ENCODE measurements at regions not wholly inside any gene's neighbourhood (a gene's known extent, or its start where the extent isn't known, plus 50 kb on each side); places are given as distances from the start of the nearest gene placed in this dataset.

DNA sequence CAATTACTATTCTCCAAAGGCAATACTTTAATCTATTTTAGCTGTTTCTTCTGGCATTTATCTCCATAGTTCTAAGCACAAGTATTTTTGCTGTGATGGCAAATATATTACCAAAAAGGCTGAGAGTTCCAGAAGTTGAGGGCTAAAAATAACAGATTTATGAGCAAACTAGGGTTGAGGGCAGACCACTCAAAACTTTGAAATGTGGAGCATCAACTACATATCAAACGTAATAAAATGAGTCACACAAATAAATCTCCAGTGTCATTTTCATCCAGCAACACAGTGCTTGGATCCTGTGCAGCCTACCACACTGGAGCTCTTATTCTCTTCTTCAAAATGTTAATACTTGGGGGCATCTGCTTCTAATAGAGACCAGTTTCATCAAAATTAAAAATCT is 163.9 kb downstream of the HS3ST1 start:
- H3K36me3 ChIP-seq (ENCODE audit: control insufficient read depth, insufficient read depth, low read length): no peaks in the 10 kb centered on the region
- Mint-ChIP-seq H3K36me3 (no peaks in the 10 kb centered on the region), H3K4me1 (no peaks in the 10 kb centered on the region), H3K9me3 (peaks cover 4 to 5% of the 10 kb centered on the region in 2 donors), H3K4me3 (no peak overlapping the region), H3K27me3 (ENCODE audit: low read depth in 2 of 2) (no peaks in the 10 kb centered on the region), H3K27ac (no peak overlapping the region)
- intact Hi-C loops (cut with micrococcal nuclease): no loop called here
- no peaks in the 10 kb centered on the region for H3K4me1 ChIP-seq (ENCODE audit: control insufficient read depth, insufficient read depth, low read length)
- DNase-seq (no peak), ATAC-seq (no peak)
- no peak overlapping the region for H3K4me3 ChIP-seq (ENCODE audit: low read length)
- H3K27ac ChIP-seq (ENCODE audit: low read length): no peak overlapping the region
- H3K27me3 ChIP-seq (ENCODE audit: control insufficient read depth, insufficient read depth, low read length): no peaks in the 10 kb centered on the region
- TF ChIP-seq, protein P1, sequence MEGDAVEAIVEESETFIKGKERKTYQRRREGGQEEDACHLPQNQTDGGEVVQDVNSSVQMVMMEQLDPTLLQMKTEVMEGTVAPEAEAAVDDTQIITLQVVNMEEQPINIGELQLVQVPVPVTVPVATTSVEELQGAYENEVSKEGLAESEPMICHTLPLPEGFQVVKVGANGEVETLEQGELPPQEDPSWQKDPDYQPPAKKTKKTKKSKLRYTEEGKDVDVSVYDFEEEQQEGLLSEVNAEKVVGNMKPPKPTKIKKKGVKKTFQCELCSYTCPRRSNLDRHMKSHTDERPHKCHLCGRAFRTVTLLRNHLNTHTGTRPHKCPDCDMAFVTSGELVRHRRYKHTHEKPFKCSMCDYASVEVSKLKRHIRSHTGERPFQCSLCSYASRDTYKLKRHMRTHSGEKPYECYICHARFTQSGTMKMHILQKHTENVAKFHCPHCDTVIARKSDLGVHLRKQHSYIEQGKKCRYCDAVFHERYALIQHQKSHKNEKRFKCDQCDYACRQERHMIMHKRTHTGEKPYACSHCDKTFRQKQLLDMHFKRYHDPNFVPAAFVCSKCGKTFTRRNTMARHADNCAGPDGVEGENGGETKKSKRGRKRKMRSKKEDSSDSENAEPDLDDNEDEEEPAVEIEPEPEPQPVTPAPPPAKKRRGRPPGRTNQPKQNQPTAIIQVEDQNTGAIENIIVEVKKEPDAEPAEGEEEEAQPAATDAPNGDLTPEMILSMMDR (IDR thresholded peaks at IDR 0.05): no peak
- WGBS (ENCODE audit: insufficient coverage): 57% methylated on average over 1 of the region's 1 CpG
- H3K9me3 ChIP-seq (ENCODE audit: control insufficient read depth, insufficient read depth, low read length): no peaks in the 10 kb centered on the region

DNA sequence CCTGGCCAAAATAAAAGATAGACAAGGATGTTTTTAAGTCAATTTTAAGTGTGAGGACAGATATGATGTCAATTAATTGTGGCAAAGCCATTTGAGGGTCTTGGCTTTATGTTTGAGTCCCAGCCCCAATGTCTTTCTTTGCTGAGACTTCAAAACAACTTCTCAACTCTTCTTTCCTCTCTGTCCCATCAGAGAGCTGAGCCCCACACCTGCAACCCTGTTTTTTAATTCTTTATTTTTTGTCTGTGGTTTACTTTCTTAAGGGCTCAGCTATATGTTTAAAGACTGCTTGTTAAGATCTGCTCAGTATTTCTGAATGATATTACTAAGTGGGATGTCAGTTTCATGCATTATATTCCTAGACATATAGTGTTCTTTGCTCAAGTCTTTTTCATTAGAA is 164.3 kb downstream of the HS3ST1 start:
- Mint-ChIP-seq H3K4me3 (no peak overlapping the region), H3K27me3 (ENCODE audit: low read depth in 2 of 2) (no peaks in the 10 kb centered on the region), H3K4me1 (no peaks in the 10 kb centered on the region), H3K36me3 (no peaks in the 10 kb centered on the region), H3K9me3 (peaks cover 4 to 5% of the 10 kb centered on the region in 2 donors), H3K27ac (no peak overlapping the region)
- ATAC-seq (no peak), DNase-seq (no peak)
- Histone ChIP-seq H3K9me3 (ENCODE audit: control insufficient read depth, insufficient read depth, low read length) (no peaks in the 10 kb centered on the region), H3K4me1 (ENCODE audit: control insufficient read depth, insufficient read depth, low read length) (no peaks in the 10 kb centered on the region), H3K36me3 (ENCODE audit: control insufficient read depth, insufficient read depth, low read length) (no peaks in the 10 kb centered on the region), H3K27ac (ENCODE audit: low read length) (no peak overlapping the region), H3K4me3 (ENCODE audit: low read length) (no peak overlapping the region), H3K27me3 (ENCODE audit: control insufficient read depth, insufficient read depth, low read length) (no peaks in the 10 kb centered on the region)
- intact Hi-C loops (cut with micrococcal nuclease): no loop called here
- TF ChIP-seq, protein P1 (IDR thresholded peaks at IDR 0.05): no peak

DNA sequence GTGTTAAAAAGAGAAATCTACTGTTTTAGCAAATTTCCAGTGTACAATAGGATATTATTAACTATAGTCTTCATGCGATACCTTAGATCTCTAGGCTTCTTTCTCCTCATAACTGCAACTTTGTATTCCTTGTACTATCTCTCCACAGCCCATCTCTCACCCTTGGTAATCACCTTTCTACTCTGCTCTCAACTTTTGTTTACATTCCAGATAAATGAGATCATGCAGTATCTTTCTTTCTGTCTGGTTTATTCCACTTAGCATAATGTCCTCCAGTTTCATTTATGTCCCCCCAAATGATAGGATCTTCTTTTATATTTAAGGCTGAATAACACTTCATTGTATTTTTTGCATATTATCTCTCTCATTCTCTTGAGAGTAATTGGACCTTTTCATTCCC is 165.5 kb downstream of the HS3ST1 start:
- 100% methylated on average over 1 of the region's 1 CpG for WGBS (ENCODE audit: insufficient coverage)
- no peak overlapping the region for H3K4me3 ChIP-seq (ENCODE audit: low read length)
- no peaks in the 10 kb centered on the region for H3K36me3 Mint-ChIP-seq
- no peak overlapping the region for H3K27ac ChIP-seq (ENCODE audit: low read length)
- H3K27me3 ChIP-seq (ENCODE audit: control insufficient read depth, insufficient read depth, low read length): no peaks in the 10 kb centered on the region
- H3K27ac Mint-ChIP-seq: no peak overlapping the region
- H3K4me1 Mint-ChIP-seq: no peaks in the 10 kb centered on the region
- peaks cover 4 to 5% of the 10 kb centered on the region in 2 donors for H3K9me3 Mint-ChIP-seq
- no peak for DNase-seq
- intact Hi-C loops (cut with micrococcal nuclease): no loop called here
- no peak overlapping the region for H3K4me3 Mint-ChIP-seq
- H3K36me3 ChIP-seq (ENCODE audit: control insufficient read depth, insufficient read depth, low read length): no peaks in the 10 kb centered on the region
- TF ChIP-seq, protein P1 (IDR thresholded peaks at IDR 0.05): no peak
- no peaks in the 10 kb centered on the region for H3K9me3 ChIP-seq (ENCODE audit: control insufficient read depth, insufficient read depth, low read length)
- no peaks in the 10 kb centered on the region for H3K4me1 ChIP-seq (ENCODE audit: control insufficient read depth, insufficient read depth, low read length)
- no peaks in the 10 kb centered on the region for H3K27me3 Mint-ChIP-seq (ENCODE audit: low read depth in 2 of 2)
- ATAC-seq: no peak

DNA sequence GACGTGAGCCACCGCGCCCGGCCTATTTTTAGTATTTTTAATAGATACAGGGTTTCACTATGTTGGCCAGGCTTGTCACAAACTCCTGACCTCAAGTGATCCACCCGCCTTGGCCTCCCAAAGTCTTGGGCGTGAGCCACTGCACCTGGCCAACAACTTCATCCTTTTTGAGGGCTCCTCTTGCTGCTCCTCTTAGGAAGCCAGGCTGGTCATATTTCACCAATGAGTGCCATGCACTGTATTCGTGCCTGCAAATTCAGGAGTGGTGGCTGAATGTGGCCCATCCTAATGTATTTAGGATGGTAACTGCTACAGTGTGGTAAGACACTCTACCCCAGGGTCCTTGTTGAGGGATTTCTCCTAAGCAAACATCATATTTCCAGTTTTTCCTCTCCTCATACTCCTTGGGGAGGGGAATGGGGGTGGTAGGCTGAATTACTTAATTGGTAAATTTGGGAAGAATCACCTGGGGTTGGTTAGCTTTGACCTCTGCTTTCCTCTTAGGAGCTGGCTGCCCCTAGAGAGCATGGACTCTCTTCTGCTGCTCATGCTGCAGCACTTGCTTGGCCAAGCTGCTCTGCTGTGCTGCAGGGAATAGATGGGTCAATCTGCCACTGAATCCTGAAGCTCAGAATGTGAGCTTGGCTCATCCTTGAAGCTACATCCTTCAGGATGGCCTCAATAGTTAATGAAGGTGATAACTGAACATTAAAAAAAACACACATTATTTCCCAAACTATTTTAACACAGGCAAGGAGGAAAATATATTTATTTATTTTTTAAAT is 167.4 kb downstream of the HS3ST1 start:
- Histone ChIP-seq H3K27ac (ENCODE audit: low read length) (no peak overlapping the region), H3K9me3 (ENCODE audit: control insufficient read depth, insufficient read depth, low read length) (no peaks in the 10 kb centered on the region), H3K36me3 (ENCODE audit: control insufficient read depth, insufficient read depth, low read length) (no peaks in the 10 kb centered on the region), H3K4me1 (ENCODE audit: control insufficient read depth, insufficient read depth, low read length) (no peaks in the 10 kb centered on the region), H3K4me3 (ENCODE audit: low read length) (no peak overlapping the region), H3K27me3 (ENCODE audit: control insufficient read depth, insufficient read depth, low read length) (no peaks in the 10 kb centered on the region)
- no peaks in the 10 kb centered on the region for H3K9me3 Mint-ChIP-seq
- DNase-seq (no peak), ATAC-seq (no peak)
- TF ChIP-seq, protein P1 (IDR thresholded peaks at IDR 0.05): no peak
- H3K4me1 Mint-ChIP-seq: no peaks in the 10 kb centered on the region
- intact Hi-C loops (cut with micrococcal nuclease): no loop called here
- no peaks in the 10 kb centered on the region for H3K27me3 Mint-ChIP-seq (ENCODE audit: low read depth in 2 of 2)
- H3K36me3 Mint-ChIP-seq: no peaks in the 10 kb centered on the region
- 94% methylated on average over 7 of the region's 7 CpGs for WGBS (ENCODE audit: insufficient coverage)
- H3K4me3 Mint-ChIP-seq: no peak overlapping the region
- no peak overlapping the region for H3K27ac Mint-ChIP-seq
